H9 (cell line): ENCODE measurements at regions not wholly inside any gene's neighbourhood (a gene's known extent, or its start where the extent isn't known, plus 50 kb on each side); places are given as distances from the start of the nearest gene placed in this dataset.

ENCODE experiments used
- DNase-seq: peaks from one replicate; pipeline ENCODE4 v3.0.0-alpha.2; 2017
- H2AFZ ChIP-seq: one replicate; pipeline ENCODE4 v1.6.1; 2013; ENCODE audit warnings: mild to moderate bottlenecking, low read length, control low read depth, moderate library complexity
- H2AK5ac ChIP-seq: 2 replicates; pipeline ENCODE4 v1.6.1; 2013; ENCODE audit warnings: low read length, control low read depth, mixed read lengths; ENCODE audit not compliant: insufficient read length
- H2BK120ac ChIP-seq: one replicate; pipeline ENCODE4 v1.6.1; 2013; ENCODE audit warnings: low read depth, mild to moderate bottlenecking, low read length, control low read depth, inconsistent platforms; ENCODE audit not compliant: poor library complexity, severe bottlenecking
- H2BK12ac ChIP-seq: 2 replicates; pipeline ENCODE4 v1.6.1; 2013; ENCODE audit warnings: low read length, control low read depth, mixed read lengths, low read depth; ENCODE audit not compliant: insufficient read length
- H2BK15ac ChIP-seq: 2 replicates; pipeline ENCODE4 v1.6.1; 2013; ENCODE audit warnings: low read depth, low read length, control low read depth
- H2BK20ac ChIP-seq: one replicate; pipeline ENCODE4 v1.6.1; 2013; ENCODE audit warnings: low read depth, mild to moderate bottlenecking, low read length, control low read depth, inconsistent platforms; ENCODE audit not compliant: poor library complexity, severe bottlenecking
- H2BK5ac ChIP-seq: 2 replicates; pipeline ENCODE4 v1.6.1; 2013; ENCODE audit warnings: low read length, control low read depth, mixed read lengths; ENCODE audit not compliant: insufficient read length
- H3K14ac ChIP-seq: 2 replicates; pipeline ENCODE4 v1.6.1; 2013; ENCODE audit warnings: low read length, control low read depth; ENCODE audit not compliant: insufficient read depth
- H3K18ac ChIP-seq: 2 replicates; pipeline ENCODE4 v1.6.1; 2013; ENCODE audit warnings: low read depth, mild to moderate bottlenecking, mixed read lengths, low read length, control low read depth; ENCODE audit not compliant: insufficient read length
- H3K23ac ChIP-seq: 2 replicates; pipeline ENCODE4 v1.6.1; 2013; ENCODE audit warnings: low read length, control low read depth, mixed read lengths, low read depth; ENCODE audit not compliant: insufficient read length
- H3K23me2 ChIP-seq: 2 replicates; pipeline ENCODE4 v1.6.1; 2013; ENCODE audit warnings: low read depth, mild to moderate bottlenecking, mixed read lengths, low read length, control low read depth; ENCODE audit not compliant: insufficient read length, poor library complexity, severe bottlenecking
- H3K27ac ChIP-seq: 2 replicates; pipeline ENCODE4 v1.5.1; 2013; ENCODE audit warnings: low read length, control low read depth, mixed read lengths, low read depth; ENCODE audit not compliant: insufficient read length
- H3K27me3 ChIP-seq: 2 replicates; pipeline ENCODE4 v1.6.1; 2013; ENCODE audit warnings: low read length, control low read depth, inconsistent platforms; ENCODE audit not compliant: insufficient read depth
- H3K4ac ChIP-seq: 2 replicates; pipeline ENCODE4 v1.6.1; 2013; ENCODE audit warnings: low read depth, mild to moderate bottlenecking, control low read depth, inconsistent platforms, low read length, moderate library complexity
- H3K4me1 ChIP-seq: 2 replicates; pipeline ENCODE4 v1.6.1; 2013; ENCODE audit warnings: low read length, control low read depth, inconsistent platforms; ENCODE audit not compliant: insufficient read depth
- H3K4me2 ChIP-seq: 2 replicates; pipeline ENCODE4 v1.6.1; 2013; ENCODE audit warnings: low read length, control low read depth, mixed read lengths; ENCODE audit not compliant: insufficient read length, insufficient read depth
- H3K56ac ChIP-seq: 2 replicates; pipeline ENCODE4 v1.6.1; 2013; ENCODE audit warnings: low read depth, mild to moderate bottlenecking, mixed read lengths, low read length, control low read depth; ENCODE audit not compliant: insufficient read length
- H3K79me1 ChIP-seq: 2 replicates; pipeline ENCODE4 v1.6.1; 2013; ENCODE audit warnings: low read depth, mild to moderate bottlenecking, moderate library complexity, low read length, control low read depth, inconsistent platforms; ENCODE audit not compliant: insufficient read depth, poor library complexity, severe bottlenecking
- H3K79me2 ChIP-seq: 2 replicates; pipeline ENCODE4 v1.6.1; 2013; ENCODE audit warnings: low read length, control low read depth, inconsistent platforms; ENCODE audit not compliant: insufficient read depth
- H3K9ac ChIP-seq: 2 replicates; pipeline ENCODE4 v1.6.1; 2013; ENCODE audit warnings: low read length, control low read depth, mixed read lengths; ENCODE audit not compliant: insufficient read length; ENCODE audit errors: extremely low read depth
- H3K9me3 ChIP-seq: one replicate; pipeline ENCODE4 v1.6.1; 2013; ENCODE audit warnings: low read depth, low read length, inconsistent platforms; ENCODE audit not compliant: control insufficient read depth
- H3T11ph ChIP-seq: one replicate; pipeline ENCODE4 v1.6.1; 2013; ENCODE audit warnings: mild to moderate bottlenecking, low read length, control low read depth, inconsistent platforms
- H4K20me1 ChIP-seq: one replicate; pipeline ENCODE4 v1.6.1; 2013; ENCODE audit not compliant: control insufficient read depth, insufficient read length, insufficient read depth
- H4K5ac ChIP-seq: 2 replicates; pipeline ENCODE4 v1.6.1; 2013; ENCODE audit warnings: low read depth, mild to moderate bottlenecking, mixed read lengths, low read length, control low read depth; ENCODE audit not compliant: insufficient read length
- H4K8ac ChIP-seq: replicated peaks from 2 replicates; pipeline ENCODE4 v1.6.1; 2013; ENCODE audit warnings: low read length, control low read depth, mixed read lengths, low read depth; ENCODE audit not compliant: insufficient read length
- H4K91ac ChIP-seq: 2 replicates; pipeline ENCODE4 v1.6.1; 2013; ENCODE audit warnings: low read depth, mild to moderate bottlenecking, moderate library complexity, mixed read lengths, low read length, control low read depth; ENCODE audit not compliant: insufficient read length
- H3K27ac Mint-ChIP-seq, 3 experiments: 2 replicates in 2 of 3; 3 replicates in 1 of 3; pipeline ENCODE4 v1.8.0; 2020 to 2021; ENCODE audit warnings: mixed read lengths in 3 of 3, mild to moderate bottlenecking in 1 of 3, moderate library complexity in 1 of 3
- H3K27me3 Mint-ChIP-seq: 2 replicates; pipeline ENCODE4 v1.8.0; 2021; ENCODE audit warnings: low read depth, mild to moderate bottlenecking, moderate library complexity, mixed read lengths
- H3K36me3 Mint-ChIP-seq, 3 experiments: 2 replicates in 2 of 3; 3 replicates in 1 of 3; pipeline ENCODE4 v1.8.0; 2020 to 2021; ENCODE audit warnings: low read depth in 3 of 3, mixed read lengths in 3 of 3; ENCODE audit not compliant: insufficient read depth in 1 of 3
- H3K4me1 Mint-ChIP-seq, 2 experiments: 2 replicates each; pipeline ENCODE4 v1.8.0; 2020; ENCODE audit warnings: mixed read lengths in 2 of 2
- H3K4me3 Mint-ChIP-seq, 2 experiments: 2 replicates in 1 of 2; 3 replicates in 1 of 2; pipeline ENCODE4 v1.8.0; 2020 to 2021; ENCODE audit warnings: mild to moderate bottlenecking in 2 of 2, mixed read lengths in 2 of 2, moderate library complexity in 1 of 2
- H3K9me3 Mint-ChIP-seq, 2 experiments: 2 replicates in 1 of 2; 3 replicates in 1 of 2; pipeline ENCODE4 v1.8.0; 2020; ENCODE audit warnings: mild to moderate bottlenecking in 2 of 2, mixed read lengths in 2 of 2, moderate library complexity in 1 of 2
- CTCF ChIP-seq: fragments of 200-600 bp; sonication (generic); conservative IDR thresholded peaks from 3 replicates; pipeline ENCODE4 v1.8.0; 2021; ENCODE audit warnings: antibody characterized with exemption, mild to moderate bottlenecking
- WGBS: extraction: QIAGEN DNeasy Blood & Tissue Kit; methylation state at CpG from one replicate; pipeline ENCODE4 v1.1.7; 2013; ENCODE audit warnings: missing lambda C conversion rate, low lambda C conversion rate, mixed read lengths; ENCODE audit not compliant: insufficient read length; ENCODE audit errors: extremely low coverage; 5-methylcytosine and 5-hydroxymethylcytosine counted together

- H3K27me3 Mint-ChIP-seq, result no peaks in the 10 kb centered on the region
Measured at GRCh38 chr4:126269106-126269505, 954.4 kb downstream of the FAT4 start.

More at GRCh38 chr4:126269106-126269505, 954.4 kb downstream of the FAT4 start:
- Histone ChIP-seq H2BK120ac (no peak overlapping the region), H4K5ac (no peak overlapping the region), H3K23me2 (no peaks in the 10 kb centered on the region), H3K18ac (no peak overlapping the region), H3K4ac (no peak overlapping the region), H4K91ac (no peak overlapping the region), H4K20me1 (no peaks in the 10 kb centered on the region), H2BK20ac (no peak overlapping the region), H3K9ac (no peak overlapping the region), H2AK5ac (no peak overlapping the region), H3K56ac (no peak overlapping the region), H2AFZ (no peak overlapping the region), H4K8ac (no peak overlapping the region), H3K27ac (no peak overlapping the region), H2BK5ac (no peak overlapping the region), H2BK12ac (no peak overlapping the region), H3K23ac (no peak overlapping the region), H2BK15ac (no peak overlapping the region), H3K9me3 (no peaks in the 10 kb centered on the region), H3K4me1 (no peaks in the 10 kb centered on the region), H3K79me1 (no peaks in the 10 kb centered on the region), H3K79me2 (no peaks in the 10 kb centered on the region), H3K14ac (no peak overlapping the region), H3K4me2 (no peak overlapping the region), H3K27me3 (no peaks in the 10 kb centered on the region), H3T11ph (no peak overlapping the region)
- Mint-ChIP-seq H3K9me3 (no peaks in the 10 kb centered on the region; a peak in 1 of 5 replicates), H3K27ac (no peak overlapping the region), H3K4me1 (no peaks in the 10 kb centered on the region), H3K36me3 (no peaks in the 10 kb centered on the region), H3K4me3 (no peak overlapping the region)
- no peak for DNase-seq
- no CpG with 5 or more reads among the region's 6 CpGs for WGBS
- TF ChIP-seq CTCF, result no peak
